H1 (cell line): ENCODE measurements at regions not wholly inside any gene's neighbourhood (a gene's known extent, or its start where the extent isn't known, plus 50 kb on each side); places are given as distances from the start of the nearest gene placed in this dataset.

ENCODE experiments used
- SUZ12 ChIP-seq: fragments of 200-600 bp; sonication (generic); IDR thresholded peaks from 2 replicates; pipeline ENCODE4 v1.6.1; 2012; ENCODE audit warnings: mild to moderate bottlenecking, inconsistent platforms, low read length, moderate library complexity, mixed read lengths

- no peak for TF ChIP-seq SUZ12
These were observed 349.1 kb downstream of the TCERG1L start (continued) for GRCh38 chr10:130962240-130963051.
